IPS-20b (cell line): ENCODE measurements at regions not wholly inside any gene's neighbourhood (a gene's known extent, or its start where the extent isn't known, plus 50 kb on each side); places are given as distances from the start of the nearest gene placed in this dataset.

Source experiments
- H3K27ac ChIP-seq: one replicate; pipeline ENCODE4 v1.5.1; 2013; ENCODE audit warnings: low read length
- H3K27me3 ChIP-seq: 2 replicates; pipeline ENCODE4 v1.6.1; 2013; ENCODE audit warnings: mild to moderate bottlenecking, low read length, inconsistent platforms; ENCODE audit not compliant: insufficient read depth
- H3K36me3 ChIP-seq: 2 replicates; pipeline ENCODE4 v1.6.1; 2013; ENCODE audit warnings: low read depth, mild to moderate bottlenecking, inconsistent platforms, low read length, moderate library complexity; ENCODE audit not compliant: insufficient read depth
- H3K4me1 ChIP-seq: 2 replicates; pipeline ENCODE4 v1.6.1; 2013; ENCODE audit warnings: mild to moderate bottlenecking, control low read depth, inconsistent platforms, low read length, moderate library complexity; ENCODE audit not compliant: insufficient read depth
- H3K4me3 ChIP-seq: 2 replicates; pipeline ENCODE4 v1.5.1; 2013; ENCODE audit warnings: mild to moderate bottlenecking, low read length, inconsistent platforms
- H3K9ac ChIP-seq: 2 replicates; pipeline ENCODE4 v1.6.1; 2013; ENCODE audit warnings: low read depth, mild to moderate bottlenecking, inconsistent platforms, low read length, moderate library complexity
- H3K9me3 ChIP-seq: 2 replicates; pipeline ENCODE4 v1.6.1; 2013; ENCODE audit warnings: mild to moderate bottlenecking, low read depth, low read length, inconsistent platforms; ENCODE audit not compliant: insufficient read depth

DNA sequence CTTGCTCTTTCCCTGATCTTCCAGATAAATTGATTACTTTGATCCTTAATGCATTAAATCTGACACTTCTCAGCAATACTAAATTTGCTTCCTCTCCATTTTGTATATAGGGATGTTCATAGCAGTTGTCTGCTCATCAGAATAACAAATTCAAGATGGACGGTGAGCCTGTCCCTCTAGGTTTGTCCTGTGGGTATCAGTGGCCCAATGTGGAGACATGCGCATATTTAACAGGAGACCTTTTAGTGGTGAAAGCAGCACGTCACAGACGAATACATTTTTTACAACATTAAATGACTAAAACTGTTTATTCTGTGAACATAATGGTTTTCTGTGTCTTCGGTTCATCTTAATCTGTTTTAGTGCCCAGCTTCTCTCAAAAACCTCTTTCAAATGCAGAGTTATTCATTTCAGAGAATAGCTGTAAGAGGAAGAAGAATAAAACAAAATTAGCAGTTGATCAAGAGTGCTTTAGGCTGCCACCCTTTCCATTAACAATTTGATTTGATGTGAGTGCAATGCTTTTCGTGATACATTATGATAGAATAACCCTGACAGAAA lies 1970.4 kb upstream of the WWC1 start:
- Histone ChIP-seq H3K9me3 (no peaks in the 10 kb centered on the region), H3K4me1 (peaks cover 28% of the 10 kb centered on the region; the same call in 1 of the 2 replicates), H3K36me3 (no peaks in the 10 kb centered on the region), H3K4me3 (no peak overlapping the region), H3K27me3 (peaks cover 36% of the 10 kb centered on the region), H3K9ac (no peak overlapping the region), H3K27ac (no peak overlapping the region)

DNA sequence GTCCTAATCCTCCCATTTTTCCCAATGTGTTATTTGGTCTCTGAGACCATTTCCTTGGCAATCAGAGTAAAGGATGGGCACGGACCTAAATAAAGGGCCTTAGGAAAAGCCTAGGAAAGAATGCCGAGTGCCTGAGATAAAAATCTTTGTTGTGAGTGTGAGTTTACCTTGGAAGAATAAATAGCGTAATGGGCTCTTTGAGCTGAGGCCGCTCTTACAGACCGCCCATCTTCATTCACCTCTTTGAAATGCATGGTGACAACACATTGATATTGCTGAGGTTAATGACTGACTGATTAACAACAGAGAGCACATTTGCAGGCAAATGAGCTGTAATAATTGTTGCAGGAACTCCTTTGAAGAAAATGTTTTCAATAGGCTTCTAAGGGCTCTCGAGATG lies 1967.1 kb upstream of the WWC1 start:
- peaks cover 28% of the 10 kb centered on the region; the same call in 1 of the 2 replicates for H3K4me1 ChIP-seq
- H3K9ac ChIP-seq, result no peak overlapping the region

DNA sequence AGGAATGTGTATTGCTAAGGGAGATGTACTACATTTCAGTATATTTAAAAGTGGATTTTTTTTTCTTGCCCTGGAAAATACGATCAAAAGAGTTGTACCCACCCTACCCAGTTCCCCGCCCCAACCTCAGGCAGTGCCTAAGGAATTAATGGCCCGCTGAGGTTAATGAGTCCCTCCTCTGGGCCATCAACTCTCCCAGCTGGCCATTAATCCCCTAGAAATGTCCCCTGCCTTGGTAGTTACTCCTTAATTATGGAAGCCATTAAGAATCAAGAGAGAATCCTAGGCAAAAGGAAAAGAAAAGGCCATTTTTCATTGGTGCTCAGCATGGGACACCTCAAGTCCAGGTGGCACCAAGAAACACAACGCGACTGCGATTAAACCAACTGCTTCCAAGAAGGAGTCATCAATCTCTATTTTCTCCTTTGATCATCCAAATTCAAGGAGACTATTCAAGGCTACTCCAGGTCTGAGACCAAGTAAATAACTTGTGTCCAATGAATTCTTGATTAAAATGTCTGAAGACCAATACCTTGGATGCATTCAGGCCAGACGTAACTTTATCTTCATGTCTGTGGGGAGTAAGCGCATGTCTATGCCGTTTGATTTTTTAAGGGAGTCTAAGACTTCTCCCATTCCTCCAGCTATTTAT lies 1962.2 kb upstream of the WWC1 start:
- Histone ChIP-seq H3K9me3 (no peaks in the 10 kb centered on the region), H3K9ac (no peak overlapping the region), H3K4me1 (peaks cover 11% of the 10 kb centered on the region; the same call in 1 of the 2 replicates), H3K36me3 (no peaks in the 10 kb centered on the region), H3K27me3 (peaks cover 26% of the 10 kb centered on the region), H3K27ac (no peak overlapping the region), H3K4me3 (no peak overlapping the region; the same call in 1 of the 2 replicates)

More for the DNA sequence above, 1967.1 kb upstream of the WWC1 start:
- no peaks in the 10 kb centered on the region for H3K36me3 ChIP-seq
- H3K9me3 ChIP-seq, result no peaks in the 10 kb centered on the region
- H3K27me3 ChIP-seq, result peaks cover 44% of the 10 kb centered on the region
- peak overlapping the region; percentile 29 for H3K4me3 ChIP-seq
- H3K27ac ChIP-seq, result no peak overlapping the region

DNA sequence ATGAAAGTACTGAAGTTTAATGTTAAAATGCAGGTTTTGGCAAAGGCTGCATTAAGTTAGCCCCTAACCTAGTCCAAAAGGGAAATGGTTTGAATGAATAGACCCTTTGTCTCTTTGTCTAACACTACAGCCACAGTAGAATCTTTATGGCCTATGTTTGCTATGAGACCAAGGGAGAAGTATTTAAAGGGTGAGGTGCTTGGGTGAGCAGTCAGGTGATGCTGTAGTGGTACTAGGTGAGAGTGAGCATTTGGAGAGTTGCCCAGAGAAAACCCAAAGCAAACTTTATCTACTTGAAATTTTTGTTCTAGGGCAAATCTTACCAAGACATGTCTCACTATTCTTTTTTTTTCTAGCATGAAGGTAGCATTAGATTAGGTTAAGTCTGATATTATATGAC lies 1961.4 kb upstream of the WWC1 start:
- H3K4me1 ChIP-seq, result peaks cover 4% of the 10 kb centered on the region; the same call in 1 of the 2 replicates
- peaks cover 18% of the 10 kb centered on the region for H3K27me3 ChIP-seq
- no peaks in the 10 kb centered on the region for H3K9me3 ChIP-seq
- H3K36me3 ChIP-seq, result no peaks in the 10 kb centered on the region
- no peak overlapping the region for H3K4me3 ChIP-seq
- no peak overlapping the region for H3K27ac ChIP-seq
- no peak overlapping the region for H3K9ac ChIP-seq

DNA sequence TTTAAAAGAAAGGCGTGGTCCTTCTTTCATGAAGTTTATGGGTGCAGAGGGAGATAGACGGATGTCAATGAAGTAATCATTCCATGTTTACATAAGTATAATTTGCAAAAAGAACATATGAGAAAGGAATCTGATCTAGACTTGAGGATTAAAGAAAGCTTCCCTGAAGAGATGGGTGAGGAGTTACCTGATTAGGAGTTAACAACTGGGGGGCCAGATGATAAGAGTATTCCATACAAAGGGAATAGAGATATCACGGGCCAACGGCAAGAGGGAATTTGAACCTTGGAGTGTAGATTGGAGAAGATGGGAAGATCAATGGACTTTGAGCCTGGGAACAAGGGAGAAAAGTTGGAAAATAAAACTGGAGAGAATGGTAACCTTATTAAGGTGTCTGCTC lies 1959.9 kb upstream of the WWC1 start:
- Histone ChIP-seq H3K36me3 (no peaks in the 10 kb centered on the region), H3K4me3 (no peak overlapping the region), H3K4me1 (no peaks in the 10 kb centered on the region), H3K9ac (no peak overlapping the region), H3K27ac (no peak overlapping the region), H3K27me3 (peaks cover 3% of the 10 kb centered on the region; the same call in 1 of the 2 replicates), H3K9me3 (no peaks in the 10 kb centered on the region)

DNA sequence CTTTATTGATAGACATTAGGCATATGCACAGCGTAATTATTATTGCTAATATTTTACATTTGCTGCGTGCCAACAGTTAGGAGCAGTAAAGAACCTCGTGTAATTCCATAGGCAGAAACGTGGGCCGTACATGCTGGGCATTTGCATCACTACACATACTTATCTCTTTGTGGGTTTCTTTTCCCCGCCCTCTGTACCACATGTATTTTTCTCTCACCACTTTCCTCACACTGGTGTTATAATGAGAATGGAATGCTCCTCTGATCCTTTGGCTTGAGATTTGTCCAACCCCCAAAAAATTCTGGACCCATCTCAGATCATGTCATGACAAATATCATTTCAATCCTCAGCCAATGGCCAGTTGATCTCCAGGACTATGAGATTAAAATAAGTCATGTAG lies 1952.6 kb upstream of the WWC1 start:
- no peaks in the 10 kb centered on the region for H3K9me3 ChIP-seq
- H3K27me3 ChIP-seq, result no peaks in the 10 kb centered on the region
- peaks cover 11% of the 10 kb centered on the region; the same call in 1 of the 2 replicates for H3K4me1 ChIP-seq
- no peak overlapping the region for H3K4me3 ChIP-seq
- no peak overlapping the region for H3K9ac ChIP-seq
- no peaks in the 10 kb centered on the region for H3K36me3 ChIP-seq
- H3K27ac ChIP-seq, result no peak overlapping the region

DNA sequence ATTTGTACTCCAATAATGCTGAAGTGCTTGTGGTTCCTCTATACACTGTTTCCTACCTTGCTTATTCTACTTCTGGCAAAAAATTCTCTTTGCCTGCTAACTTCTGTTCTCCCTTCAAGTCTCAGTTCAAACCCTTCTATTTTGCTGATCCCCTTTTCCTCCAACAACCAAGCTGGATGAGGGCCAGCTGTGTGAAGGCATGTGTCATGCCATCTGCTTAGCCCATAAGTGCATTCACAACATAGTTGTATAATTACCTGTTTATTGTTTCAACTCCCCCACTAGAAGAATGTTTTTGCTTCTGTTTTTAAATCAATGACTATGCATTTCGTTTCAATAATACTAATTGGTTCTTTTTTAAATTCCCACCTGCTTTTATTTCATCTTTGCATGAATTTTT lies 1951.4 kb upstream of the WWC1 start:
- no peak overlapping the region for H3K9ac ChIP-seq
- H3K4me1 ChIP-seq, result peaks cover 11% of the 10 kb centered on the region; the same call in 1 of the 2 replicates
- no peaks in the 10 kb centered on the region for H3K9me3 ChIP-seq
- H3K36me3 ChIP-seq, result no peaks in the 10 kb centered on the region
- H3K27ac ChIP-seq, result no peak overlapping the region
- H3K4me3 ChIP-seq, result no peak overlapping the region
- no peaks in the 10 kb centered on the region for H3K27me3 ChIP-seq

DNA sequence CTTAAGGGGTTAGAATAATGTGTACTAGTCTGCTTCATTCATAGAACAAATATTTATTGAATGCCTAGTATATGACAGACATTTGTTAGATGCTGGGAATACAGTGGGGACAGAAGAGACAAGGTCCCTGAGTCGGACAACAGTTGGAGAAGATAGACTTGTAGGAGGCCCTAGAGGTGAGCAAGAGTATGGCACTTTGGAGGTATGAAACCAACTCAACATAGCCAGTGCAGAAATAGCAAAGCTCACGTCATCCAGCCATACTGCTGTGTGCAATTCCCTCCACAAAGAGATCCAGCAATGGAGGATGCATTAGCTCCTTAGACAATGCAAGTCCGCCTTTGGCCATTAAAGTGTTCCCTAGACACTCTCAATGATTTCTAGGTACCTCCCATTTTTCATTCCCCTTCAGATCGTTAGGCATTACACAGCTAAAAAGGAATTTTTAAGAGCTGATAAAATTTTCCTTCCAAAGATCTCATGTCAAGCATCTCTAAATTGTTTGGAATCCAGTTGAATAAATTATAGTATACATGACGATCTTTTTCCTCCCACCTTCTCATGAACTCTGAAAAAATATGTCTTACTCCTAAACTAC lies 1949.6 kb upstream of the WWC1 start:
- Histone ChIP-seq H3K4me1 (peaks cover 12% of the 10 kb centered on the region; the same call in 1 of the 2 replicates), H3K27me3 (no peaks in the 10 kb centered on the region), H3K27ac (no peak overlapping the region), H3K9ac (no peak overlapping the region), H3K4me3 (no peak overlapping the region), H3K36me3 (no peaks in the 10 kb centered on the region), H3K9me3 (no peaks in the 10 kb centered on the region)

DNA sequence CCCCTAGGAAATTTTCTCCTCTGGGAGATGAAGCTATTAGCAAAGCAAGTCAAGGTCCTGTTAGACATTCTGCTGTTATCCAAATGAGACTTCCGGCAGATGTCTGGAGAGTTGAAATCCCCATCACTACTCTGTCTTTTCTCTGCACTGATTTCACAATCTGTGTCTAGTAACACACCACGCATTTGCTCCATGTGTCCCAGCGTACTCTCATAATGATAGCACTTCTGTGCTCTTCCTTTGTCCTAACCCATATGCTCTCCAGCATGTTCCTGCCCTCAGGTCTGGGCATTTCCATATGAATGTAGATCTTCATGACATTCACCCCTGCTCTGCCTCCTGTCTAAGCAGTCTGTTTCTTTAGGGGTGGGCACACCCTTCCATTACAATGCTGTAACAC lies 1949.0 kb upstream of the WWC1 start:
- Histone ChIP-seq H3K9me3 (no peaks in the 10 kb centered on the region), H3K27ac (no peak overlapping the region), H3K4me1 (peaks cover 18% of the 10 kb centered on the region; the same call in 1 of the 2 replicates), H3K4me3 (no peak overlapping the region), H3K9ac (no peak overlapping the region), H3K36me3 (no peaks in the 10 kb centered on the region), H3K27me3 (no peaks in the 10 kb centered on the region)

DNA sequence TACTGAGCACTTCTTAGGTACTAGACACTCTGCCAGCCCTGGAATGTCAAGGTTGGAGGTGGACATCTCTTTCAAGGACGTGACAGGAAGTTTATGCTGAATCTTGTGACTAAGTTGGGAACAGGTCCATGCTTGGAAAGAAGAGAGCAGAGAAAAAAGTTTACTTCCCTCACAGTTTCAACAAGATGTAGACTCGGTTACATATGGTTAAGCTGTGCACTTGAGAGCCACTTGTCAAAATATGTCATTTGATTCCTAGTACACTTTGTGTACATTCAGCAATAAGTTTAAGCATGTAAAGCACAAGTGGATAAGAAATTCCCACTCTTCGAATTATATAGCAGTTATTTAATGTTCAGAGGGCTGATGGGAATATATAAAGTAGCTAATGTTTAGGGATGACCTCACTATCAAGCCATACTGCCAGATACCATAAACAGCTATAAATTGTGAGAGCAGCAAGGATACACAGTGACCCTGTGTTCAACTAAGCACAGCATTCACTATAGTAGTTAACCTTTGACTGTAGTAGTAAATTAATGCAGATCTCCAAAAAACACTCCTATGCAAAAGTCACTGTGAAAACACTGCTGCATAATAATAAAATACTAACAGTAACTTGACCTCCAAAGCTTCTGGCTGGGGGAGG lies 1944.6 kb upstream of the WWC1 start:
- Histone ChIP-seq H3K27me3 (no peaks in the 10 kb centered on the region), H3K36me3 (no peaks in the 10 kb centered on the region), H3K4me1 (peaks cover 23% of the 10 kb centered on the region), H3K27ac (no peak overlapping the region), H3K9me3 (no peaks in the 10 kb centered on the region), H3K9ac (no peak overlapping the region), H3K4me3 (no peak overlapping the region)

DNA sequence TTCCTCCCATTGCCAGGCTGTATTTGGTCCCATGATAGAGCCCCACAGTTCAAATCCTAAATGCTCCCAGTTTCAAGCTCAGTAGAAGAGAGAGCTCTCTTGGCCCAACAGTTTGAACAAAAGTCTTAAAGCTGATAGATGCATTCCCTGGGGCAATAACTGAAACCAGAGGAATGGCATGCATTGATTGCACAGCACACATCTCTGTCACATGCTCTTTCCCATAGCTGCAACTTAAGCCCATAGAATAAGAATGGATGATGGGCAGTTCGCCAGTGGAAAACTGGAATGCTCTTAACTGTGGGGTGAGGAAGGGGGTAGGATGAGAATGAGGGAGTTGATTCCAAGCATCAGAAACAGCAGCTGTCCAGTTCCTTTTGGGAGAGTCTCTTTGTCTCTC lies 1942.4 kb upstream of the WWC1 start:
- Histone ChIP-seq H3K4me3 (no peak overlapping the region), H3K9ac (no peak overlapping the region), H3K27me3 (no peaks in the 10 kb centered on the region), H3K4me1 (peaks cover 12% of the 10 kb centered on the region), H3K27ac (no peak overlapping the region), H3K9me3 (no peaks in the 10 kb centered on the region), H3K36me3 (no peaks in the 10 kb centered on the region)
